HepG2 (cell line): ENCODE measurements at regions not wholly inside any gene's neighbourhood (a gene's known extent, or its start where the extent isn't known, plus 50 kb on each side); places are given as distances from the start of the nearest gene placed in this dataset.

Experiments used
- ATAC-seq: fragments of 200-7000 bp; cut with Tn5 transposase; 3 replicates; pipeline ENCODE4 v1.9.1; 2020; ENCODE audit warnings: mild to moderate bottlenecking, moderate library complexity
- BruUV-seq: library from RNA; stranded (reverse); fragments of 400-500 nt; replicated peaks from 2 replicates; lab custom pipeline; 2021; lab: Mats Ljungman, UMichigan
- CTCF ChIA-PET: fragments of 300-600 bp; formaldehyde crosslinking; extraction: SDS; loops from one replicate; lab custom pipeline; 2021; ENCODE audit warnings: low total read pairs, inconsistent platforms, low intra/inter-chr PET ratio; lab: Yijun Ruan, JAX
- POLR2A ChIA-PET: fragments of 350-600 bp; sonication (Branson Sonifier 250); formaldehyde crosslinking; loops from one replicate; lab custom pipeline; 2020; ENCODE audit warnings: antibody characterized with exemption, inconsistent platforms; lab: Yijun Ruan, JAX
- DNase-seq: peaks from one replicate; pipeline ENCODE4 v3.0.0-alpha.2; 2015; ENCODE audit warnings: low spot score
- FAIRE-seq: peaks from 3 replicates; lab custom pipeline; 2011; peaks lifted over from hg19 to GRCh38; lab: Jason Lieb, UNC
- H2AFZ ChIP-seq: one replicate; pipeline ENCODE4 v1.6.1; 2011; ENCODE audit warnings: low read length, inconsistent platforms
- H3K27ac ChIP-seq: fragments of 300-600 bp; 3 replicates; pipeline ENCODE4 v1.8.0; 2011; ENCODE audit warnings: mixed run types, mild to moderate bottlenecking, mixed read lengths, low read length, inconsistent platforms; ENCODE audit not compliant: insufficient read depth; ENCODE audit errors: extremely low read length
- H3K27me3 ChIP-seq, 2 experiments: fragments of 200-600 bp in 1 of 2; 2 replicates in 1 of 2; 3 replicates in 1 of 2; pipeline versions ENCODE4 v1.6.0 to v1.8.0; 2011; ENCODE audit warnings: low read length in 2 of 2, mild to moderate bottlenecking in 2 of 2, moderate library complexity in 2 of 2, inconsistent platforms in 1 of 2; ENCODE audit not compliant: insufficient read depth in 2 of 2, control insufficient read depth in 1 of 2
- H3K36me3 ChIP-seq, 2 experiments: fragments of 200-600 bp in 1 of 2; replicated peaks in 1 of 2; 2 replicates in 1 of 2; 3 replicates in 1 of 2; pipeline versions ENCODE4 v1.5.1 to v1.8.0; 2011; ENCODE audit warnings: low read length in 2 of 2, inconsistent platforms in 1 of 2; ENCODE audit not compliant: insufficient read depth in 2 of 2, control insufficient read depth in 1 of 2
- H3K4me1 ChIP-seq: 2 replicates; pipeline ENCODE4 v1.5.1; 2012; ENCODE audit warnings: low read length, inconsistent platforms; ENCODE audit not compliant: insufficient read depth
- H3K4me2 ChIP-seq: 2 replicates; pipeline ENCODE4 v1.6.0; 2011; ENCODE audit warnings: low read depth, low read length, inconsistent platforms
- H3K4me3 ChIP-seq, 3 experiments: fragments of 200-600 bp in 1 of 3; sonication (generic), shearing (Covaris generic) in 1 of 3; replicated peaks in 1 of 3; 2 replicates each; pipeline ENCODE4 v1.5.1; 2011 to 2016; ENCODE audit warnings: low read length in 3 of 3, inconsistent platforms in 2 of 3, low read depth in 2 of 3, mild to moderate bottlenecking in 2 of 3, control low read depth in 1 of 3, mixed read lengths in 1 of 3; ENCODE audit not compliant: insufficient read depth in 1 of 3
- H3K79me2 ChIP-seq: one replicate; pipeline ENCODE4 v1.6.1; 2011; ENCODE audit warnings: low read length, inconsistent platforms; ENCODE audit not compliant: insufficient read depth
- H3K9ac ChIP-seq: 2 replicates; pipeline ENCODE4 v1.6.0; 2011; ENCODE audit warnings: mild to moderate bottlenecking, low read depth, low read length, inconsistent platforms; ENCODE audit not compliant: insufficient read depth
- H3K9me3 ChIP-seq: 2 replicates; pipeline ENCODE4 v1.5.1; 2012; ENCODE audit warnings: mild to moderate bottlenecking, low read length
- H4K20me1 ChIP-seq: 2 replicates; pipeline ENCODE4 v1.6.0; 2011; ENCODE audit warnings: inconsistent platforms, mild to moderate bottlenecking, low read length, moderate library complexity; ENCODE audit not compliant: insufficient read depth
- CHCHD3 ChIP-seq: sonication (generic); formaldehyde crosslinking; IDR thresholded peaks from 2 replicates; pipeline ENCODE4 v1.8.0; 2022; ENCODE audit warnings: mild to moderate bottlenecking, missing genetic modification reagents, moderate library complexity
- PRMT3 ChIP-seq: sonication (generic); formaldehyde crosslinking; IDR thresholded peaks from 2 replicates; pipeline ENCODE4 v1.8.1; 2022; ENCODE audit warnings: low read depth, mild to moderate bottlenecking, moderate library complexity, missing genetic modification reagents, borderline replicate concordance
- RBAK ChIP-seq: sonication (generic); formaldehyde crosslinking; IDR thresholded peaks from 2 replicates; pipeline ENCODE4 v1.5.1; 2020; ENCODE audit warnings: mild to moderate bottlenecking, missing genetic modification reagents
- SAFB2 ChIP-seq: sonication (generic); formaldehyde crosslinking; IDR thresholded peaks from 2 replicates; pipeline ENCODE4 v1.5.1; 2020; ENCODE audit warnings: missing genetic modification reagents, low read depth, mild to moderate bottlenecking, borderline replicate concordance
- SNAPC4 ChIP-seq: sonication (generic); formaldehyde crosslinking; IDR thresholded peaks from 2 replicates; pipeline ENCODE4 v1.4.0; 2020; ENCODE audit warnings: mild to moderate bottlenecking, missing genetic modification reagents
- ZNF17 ChIP-seq: sonication (generic); formaldehyde crosslinking; IDR thresholded peaks from 2 replicates; pipeline ENCODE4 v1.5.0; 2020; ENCODE audit warnings: mild to moderate bottlenecking, missing genetic modification reagents
- ZNF274 ChIP-seq: sonication (generic); formaldehyde crosslinking; IDR thresholded peaks from 2 replicates; pipeline ENCODE4 v1.5.1; 2020; ENCODE audit warnings: mild to moderate bottlenecking, missing genetic modification reagents
- ZNF343 ChIP-seq: sonication (generic); formaldehyde crosslinking; IDR thresholded peaks from 2 replicates; pipeline ENCODE4 v1.4.0; 2020; ENCODE audit warnings: mild to moderate bottlenecking, missing genetic modification reagents
- ZNF446 ChIP-seq: sonication (generic); formaldehyde crosslinking; IDR thresholded peaks from 2 replicates; pipeline ENCODE4 v1.5.0; 2020; ENCODE audit warnings: mild to moderate bottlenecking, missing genetic modification reagents
- WGBS: methylation state at CpG from one replicate; pipeline ENCODE4 v1.1.6; 2017; ENCODE audit warnings: low lambda C conversion rate; 5-methylcytosine and 5-hydroxymethylcytosine counted together
- in situ Hi-C: cut with HindIII; loops from 2 replicates; pipeline ENCODE4 v1.10.0; 2017; ENCODE audit warnings: low pct_unique_long_range_greater_than_20kb; ENCODE audit not compliant: extremely low pct_ligation_motif_present
- intact Hi-C: fragments of 100-400 bp; cut with micrococcal nuclease; formaldehyde crosslinking; loops from one replicate; pipeline ENCODE4 v1.10.0; 2022; ENCODE audit not compliant: unreplicated experiment
- TF ChIP-seq, protein P1 (sequence below): sonication (generic); formaldehyde crosslinking; IDR thresholded peaks from 2 replicates; pipeline ENCODE4 v1.4.0; 2020; ENCODE audit warnings: missing genetic modification reagents, mild to moderate bottlenecking, borderline replicate concordance

- Histone ChIP-seq H3K27me3 (peaks cover 3 to 58% of the 10 kb centered on the region in 2 experiments; a peak in 4 of 5 replicates), H3K79me2 (no peaks in the 10 kb centered on the region), H3K4me2 (no peak overlapping the region), H3K36me3 (no peaks in the 10 kb centered on the region), H3K4me3 (no peak overlapping the region), H3K27ac (no peak overlapping the region), H4K20me1 (no peaks in the 10 kb centered on the region), H3K9ac (no peak overlapping the region), H3K4me1 (no peaks in the 10 kb centered on the region)
- 0% methylated on average over 7 of the region's 8 CpGs for WGBS
- BruUV-seq, result no TSS peak
- FAIRE-seq, result no peak
- CTCF ChIA-PET, result no interaction called here
- TF ChIP-seq ZNF446 (CRISPR knock-in tag) (no peak), PRMT3 (no peak), ZNF274 (CRISPR knock-in tag) (no peak), SNAPC4 (no peak), CHCHD3 (CRISPR knock-in tag) (no peak), ZNF343 (CRISPR knock-in tag) (no peak), ZNF17 (CRISPR knock-in tag) (no peak), SAFB2 (CRISPR knock-in tag) (no peak), RBAK (CRISPR knock-in tag) (no peak)
- TF ChIP-seq, protein P1, sequence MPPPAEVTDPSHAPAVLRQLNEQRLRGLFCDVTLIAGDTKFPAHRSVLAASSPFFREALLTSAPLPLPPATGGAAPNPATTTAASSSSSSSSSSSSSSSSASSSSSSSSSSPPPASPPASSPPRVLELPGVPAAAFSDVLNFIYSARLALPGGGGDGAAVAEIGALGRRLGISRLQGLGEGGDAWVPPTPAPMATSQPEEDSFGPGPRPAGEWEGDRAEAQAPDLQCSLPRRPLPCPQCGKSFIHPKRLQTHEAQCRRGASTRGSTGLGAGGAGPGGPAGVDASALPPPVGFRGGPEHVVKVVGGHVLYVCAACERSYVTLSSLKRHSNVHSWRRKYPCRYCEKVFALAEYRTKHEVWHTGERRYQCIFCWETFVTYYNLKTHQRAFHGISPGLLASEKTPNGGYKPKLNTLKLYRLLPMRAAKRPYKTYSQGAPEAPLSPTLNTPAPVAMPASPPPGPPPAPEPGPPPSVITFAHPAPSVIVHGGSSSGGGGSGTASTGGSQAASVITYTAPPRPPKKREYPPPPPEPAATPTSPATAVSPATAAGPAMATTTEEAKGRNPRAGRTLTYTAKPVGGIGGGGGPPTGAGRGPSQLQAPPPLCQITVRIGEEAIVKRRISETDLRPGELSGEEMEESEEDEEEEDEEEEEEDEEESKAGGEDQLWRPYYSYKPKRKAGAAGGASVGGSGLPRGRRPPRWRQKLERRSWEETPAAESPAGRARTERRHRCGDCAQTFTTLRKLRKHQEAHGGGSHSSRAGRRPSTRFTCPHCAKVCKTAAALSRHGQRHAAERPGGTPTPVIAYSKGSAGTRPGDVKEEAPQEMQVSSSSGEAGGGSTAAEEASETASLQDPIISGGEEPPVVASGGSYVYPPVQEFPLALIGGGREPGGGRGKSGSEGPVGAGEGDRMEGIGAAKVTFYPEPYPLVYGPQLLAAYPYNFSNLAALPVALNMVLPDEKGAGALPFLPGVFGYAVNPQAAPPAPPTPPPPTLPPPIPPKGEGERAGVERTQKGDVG (CRISPR knock-in tag), result no peak
- TF ChIP-seq, all 625 proteins: peak for 0
- DNase-seq (no peak), ATAC-seq (no peak)
- intact Hi-C loops (no loop called here), in situ Hi-C loops (no loop called here)
- Histone ChIP-seq H3K9me3 (no peaks in the 10 kb centered on the region), H2AFZ (no peak overlapping the region)
- POLR2A ChIA-PET, result no interaction called here
Observed at GRCh38 chr6:169891421-169891820, 140.0 kb downstream of the ERMARD start.
